GM12878 (cell line): ENCODE measurements at regions not wholly inside any gene's neighbourhood (a gene's known extent, or its start where the extent isn't known, plus 50 kb on each side); places are given as distances from the start of the nearest gene placed in this dataset.

ENCODE experiments used
- ATAC-seq: fragments of 200-7000 bp; cut with Tn5 transposase; 3 replicates; pipeline ENCODE4 v1.9.1; 2020; ENCODE audit warnings: mild to moderate bottlenecking, moderate library complexity
- BruUV-seq: library from RNA; stranded (reverse); fragments of 400-500 nt; replicated peaks from 2 replicates; lab custom pipeline; 2021; lab: Mats Ljungman, UMichigan
- CTCF ChIA-PET: fragments of 300-600 bp; sonication (Branson Sonifier 250); formaldehyde crosslinking; extraction: SDS; loops from one replicate; lab custom pipeline; 2021; ENCODE audit warnings: inconsistent platforms; lab: Yijun Ruan, JAX
- POLR2A ChIA-PET: fragments of 350-600 bp; formaldehyde crosslinking; extraction: SDS; loops from one replicate; lab custom pipeline; 2021; ENCODE audit warnings: inconsistent platforms; lab: Charles Lee
- RAD21 ChIA-PET: fragments of 300-600 bp; sonication (Branson Sonifier 250); formaldehyde crosslinking; loops from one replicate; lab custom pipeline; 2023; ENCODE audit warnings: antibody characterized with exemption; ENCODE audit not compliant: unreplicated experiment; lab: Charles Lee
- SMC1A ChIA-PET: fragments of 300-600 bp; sonication (Branson Sonifier 250); formaldehyde crosslinking; loops from one replicate; lab custom pipeline; 2023; ENCODE audit not compliant: unreplicated experiment, uncharacterized antibody; lab: Charles Lee
- DNase-seq: peaks from one replicate; pipeline ENCODE4 v3.0.0-alpha.2; 2011; ENCODE audit warnings: low read depth, low spot score
- FAIRE-seq: peaks from 3 replicates; lab custom pipeline; 2011; peaks lifted over from hg19 to GRCh38; lab: Jason Lieb, UNC
- H2AFZ ChIP-seq: 2 replicates; pipeline ENCODE4 v1.6.0; 2011; ENCODE audit warnings: low read depth, low read length, control low read depth; ENCODE audit not compliant: control insufficient read depth
- H3K27ac ChIP-seq: 2 replicates; pipeline ENCODE4 v1.5.1; 2011; ENCODE audit warnings: control low read depth; ENCODE audit not compliant: control insufficient read depth, insufficient read depth
- H3K27me3 ChIP-seq, 2 experiments: replicated peaks in 1 of 2; 2 replicates each; pipeline versions ENCODE4 v1.6.0 to v1.6.1; 2011; ENCODE audit warnings: low read length in 1 of 2; ENCODE audit not compliant: control insufficient read depth in 2 of 2, insufficient read depth in 2 of 2
- H3K36me3 ChIP-seq, 2 experiments: 2 replicates each; pipeline ENCODE4 v1.5.1; 2011; ENCODE audit warnings: low read length in 1 of 2; ENCODE audit not compliant: control insufficient read depth in 2 of 2, insufficient read depth in 2 of 2
- H3K4me1 ChIP-seq: 2 replicates; pipeline ENCODE4 v1.6.1; 2011; ENCODE audit warnings: mild to moderate bottlenecking, low read length, moderate library complexity, mixed read lengths; ENCODE audit not compliant: control insufficient read depth, insufficient read depth
- H3K4me2 ChIP-seq: 2 replicates; pipeline ENCODE4 v1.6.0; 2011; ENCODE audit warnings: control low read depth; ENCODE audit not compliant: control insufficient read depth, insufficient read depth
- H3K4me3 ChIP-seq: fragments of 200-600 bp; sonication (generic); 2 replicates; pipeline ENCODE4 v1.5.1; 2016
- H3K79me2 ChIP-seq: 2 replicates; pipeline ENCODE4 v1.6.0; 2011; ENCODE audit warnings: low read length; ENCODE audit not compliant: control insufficient read depth, insufficient read depth
- H3K9ac ChIP-seq: 2 replicates; pipeline ENCODE4 v1.8.0; 2011; ENCODE audit warnings: low read length, control low read depth, mixed read lengths; ENCODE audit not compliant: control insufficient read depth, insufficient read depth
- H3K9me3 ChIP-seq: replicated peaks from 3 replicates; pipeline ENCODE4 v1.5.1; 2011; ENCODE audit warnings: mild to moderate bottlenecking, low read length; ENCODE audit not compliant: control insufficient read depth, insufficient read depth
- H4K20me1 ChIP-seq: 2 replicates; pipeline ENCODE4 v1.6.0; 2011; ENCODE audit not compliant: control insufficient read depth, insufficient read depth
- ATF3 ChIP-seq: IDR thresholded peaks from 2 replicates; pipeline ENCODE4 v1.6.1; 2011; ENCODE audit warnings: low read depth, mild to moderate bottlenecking, low read length, moderate library complexity, borderline replicate concordance; ENCODE audit errors: extremely low read depth
- JUND ChIP-seq: IDR thresholded peaks from 2 replicates; pipeline ENCODE4 v1.6.1; 2012; ENCODE audit warnings: low read depth, mild to moderate bottlenecking, low read length, improper control_type of control experiment, moderate library complexity
- MTA2 ChIP-seq: fragments of 450-650 bp; IDR thresholded peaks from 2 replicates; pipeline ENCODE4 v1.6.1; 2016; ENCODE audit warnings: low read depth, mild to moderate bottlenecking, moderate library complexity
- SREBF1 ChIP-seq: IDR thresholded peaks from 2 replicates; pipeline ENCODE4 v1.6.1; 2012; ENCODE audit warnings: mild to moderate bottlenecking, low read length
- ZNF217 ChIP-seq: fragments of 450-650 bp; IDR thresholded peaks from 2 replicates; pipeline ENCODE4 v1.6.1; 2017; ENCODE audit warnings: antibody characterized with exemption, mild to moderate bottlenecking
- ZNF622 ChIP-seq: fragments of 450-650 bp; IDR thresholded peaks from 2 replicates; pipeline ENCODE4 v1.6.1; 2017; ENCODE audit warnings: mild to moderate bottlenecking, inconsistent platforms
- WGBS: methylation state at CpG from one replicate; pipeline ENCODE4 v1.1.6; 2016; ENCODE audit warnings: low lambda C conversion rate; ENCODE audit not compliant: insufficient replicate concordance, insufficient coverage; ENCODE audit errors: missing lambda C conversion rate; 5-methylcytosine and 5-hydroxymethylcytosine counted together
- in situ Hi-C: fragments of 300-500 bp; cut with MboI; formaldehyde crosslinking; loops from 9 replicates; pipeline ENCODE4 v1.14.3; 2018; ENCODE audit warnings: mixed read lengths
- intact Hi-C: fragments of 100-400 bp; cut with micrococcal nuclease; formaldehyde crosslinking; loops from one replicate; pipeline ENCODE4 v1.14.2; 2022; ENCODE audit not compliant: unreplicated experiment

- FAIRE-seq (no peak), ATAC-seq (no peak), DNase-seq (no peak)
- Histone ChIP-seq H3K36me3 (no peaks in the 10 kb centered on the region), H3K9me3 (no peaks in the 10 kb centered on the region), H3K4me1 (no peaks in the 10 kb centered on the region), H3K9ac (no peak overlapping the region), H3K4me2 (no peak overlapping the region), H3K4me3 (no peak overlapping the region), H3K27ac (no peak overlapping the region), H2AFZ (no peak overlapping the region), H3K79me2 (no peaks in the 10 kb centered on the region), H3K27me3 (no peaks in the 10 kb centered on the region; a peak in 1 of 4 replicates), H4K20me1 (no peaks in the 10 kb centered on the region)
- ChIA-PET CTCF (interaction anchor here (0.7 kb wide), 1 partner anchor 13 kb away, joined by 5 read pairs; no protein-coding TSS in a partner anchor), POLR2A (interaction anchor here (0.5 to 0.6 kb wide), 2 partner anchors 1161 to 1714 kb away, joined by 3 read pairs; no protein-coding TSS in a partner anchor), RAD21 (no interaction called here), SMC1A (interaction anchor here (1.0 to 1.7 kb wide), 2 partner anchors 13 to 110 kb away, joined by 3 to 4 read pairs; no protein-coding TSS in a partner anchor)
- intact Hi-C loops = no loop called here
- TF ChIP-seq ZNF217 = no peak
- TF ChIP-seq ATF3 = no peak
- no peak for TF ChIP-seq JUND
- TF ChIP-seq SREBF1 = no peak
- TF ChIP-seq ZNF622 = no peak
- no peak for TF ChIP-seq MTA2
- 51% methylated on average over 10 of the region's 10 CpGs for WGBS
- in situ Hi-C loops = no loop called here
- BruUV-seq = no TSS peak
Measured at GRCh38 chr11:13225038-13226001, 52.3 kb upstream of the BMAL1 start.
